ENCODE measurements at regions not wholly inside any gene's neighbourhood (a gene's known extent, or its start where the extent isn't known, plus 50 kb on each side); places are given as distances from the start of the nearest gene placed in this dataset.

GRCh38 chr1:222163895-222164294, 384.0 kb downstream of the HHIPL2 start:
- DNase-seq, result no peak

GRCh38 chr1:222161676-222162075, 386.2 kb downstream of the HHIPL2 start:
- no peak for DNase-seq

- no peak for DNase-seq
Measured at GRCh38 chr1:222157612-222158011, 390.3 kb downstream of the HHIPL2 start.

- DNase-seq, result no peak
Measured at GRCh38 chr1:222140206-222140605, 398.3 kb upstream of the DUSP10 start.

- no peak for DNase-seq
Measured at GRCh38 chr1:222138095-222138494, 396.2 kb upstream of the DUSP10 start.

GRCh38 chr1:222136869-222137268, 395.0 kb upstream of the DUSP10 start:
- DNase-seq, result no peak

- no peak for DNase-seq
Measured at GRCh38 chr1:222129041-222129440, 387.2 kb upstream of the DUSP10 start.

- DNase-seq, result no peak
Measured at GRCh38 chr1:222127526-222128152, 385.8 kb upstream of the DUSP10 start.

- no peak for DNase-seq
Measured at GRCh38 chr1:222127096-222127495, 385.2 kb upstream of the DUSP10 start.

GRCh38 chr1:222126052-222126451, 384.2 kb upstream of the DUSP10 start:
- no peak for DNase-seq

GRCh38 chr1:222124602-222125001, 382.7 kb upstream of the DUSP10 start:
- no peak for DNase-seq

- DNase-seq, result no peak
Measured at GRCh38 chr1:222123111-222123510, 381.2 kb upstream of the DUSP10 start.

GRCh38 chr1:222117809-222118208, 375.9 kb upstream of the DUSP10 start:
- DNase-seq, result no peak

- no peak for DNase-seq
Measured at GRCh38 chr1:222114536-222115156, 372.8 kb upstream of the DUSP10 start.

- DNase-seq, result no peak
Measured at GRCh38 chr1:222109836-222110235, 367.9 kb upstream of the DUSP10 start.

- no peak for DNase-seq
Measured at GRCh38 chr1:222107975-222108374, 366.1 kb upstream of the DUSP10 start.

- no peak for DNase-seq
Measured at GRCh38 chr1:222107267-222107666, 365.4 kb upstream of the DUSP10 start.

- DNase-seq, result no peak
Measured at GRCh38 chr1:222106377-222106776, 364.5 kb upstream of the DUSP10 start.

GRCh38 chr1:222105861-222106260, 364.0 kb upstream of the DUSP10 start:
- no peak for DNase-seq

- no peak for DNase-seq
Measured at GRCh38 chr1:222105393-222105737, 363.5 kb upstream of the DUSP10 start.

GRCh38 chr1:222104694-222105392, 363.0 kb upstream of the DUSP10 start:
- no peak for DNase-seq

GRCh38 chr1:222104097-222104496, 362.2 kb upstream of the DUSP10 start:
- DNase-seq, result no peak

- no peak for DNase-seq
Measured at GRCh38 chr1:222099746-222100145, 357.9 kb upstream of the DUSP10 start.

GRCh38 chr1:222098404-222098803, 356.5 kb upstream of the DUSP10 start:
- no peak for DNase-seq

GRCh38 chr1:222097588-222097987, 355.7 kb upstream of the DUSP10 start:
- no peak for DNase-seq
